Esophagus muscularis mucosa (tissue), 3 donors: ENCODE measurements at regions not wholly inside any gene's neighbourhood (a gene's known extent, or its start where the extent isn't known, plus 50 kb on each side); places are given as distances from the start of the nearest gene placed in this dataset.

Experiments
- EP300 ChIP-seq: sonication (generic); formaldehyde crosslinking; IDR thresholded peaks from one replicate; pipeline ENCODE4 v1.6.1; 2017; ENCODE audit warnings: antibody characterized with exemption
- TF ChIP-seq, protein P1 (sequence below), 3 experiments: fragments of 200-600 bp in 2 of 3; fragments of 450-650 bp in 1 of 3; sonication (generic) in 2 of 3; IDR thresholded peaks; one replicate each; pipeline ENCODE4 v1.5.1; 2017 to 2019; ENCODE audit warnings: antibody characterized with exemption in 3 of 3, mild to moderate bottlenecking in 2 of 3, moderate library complexity in 1 of 3

DNA sequence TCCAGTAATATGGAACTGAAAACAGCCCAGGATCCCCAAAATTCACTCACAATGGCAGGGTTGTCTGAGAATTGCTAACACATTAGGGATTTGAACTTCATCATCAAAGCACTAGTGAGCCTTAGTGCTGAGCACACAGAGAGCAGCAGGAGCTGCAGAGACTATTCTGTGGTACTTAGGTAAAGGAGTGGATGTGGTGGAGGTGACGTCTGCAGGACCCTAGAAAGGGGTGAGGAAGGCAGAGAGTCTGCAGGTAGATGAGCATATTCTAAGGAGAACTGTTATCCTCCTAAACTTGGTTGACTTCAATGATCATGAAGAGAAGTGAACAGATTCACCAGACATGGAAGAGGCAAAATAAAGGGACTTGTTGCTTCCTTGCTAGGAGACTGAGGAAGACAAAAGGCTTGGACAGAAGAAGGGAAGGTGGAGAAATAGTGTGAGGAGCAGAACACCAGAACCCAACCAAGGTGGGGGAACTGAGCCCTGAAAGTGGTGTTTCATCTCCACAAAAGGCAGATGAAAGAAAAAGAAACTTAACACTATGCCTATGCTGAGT is 1164.0 kb downstream of the TMEM121 start:
- TF ChIP-seq, protein P1, sequence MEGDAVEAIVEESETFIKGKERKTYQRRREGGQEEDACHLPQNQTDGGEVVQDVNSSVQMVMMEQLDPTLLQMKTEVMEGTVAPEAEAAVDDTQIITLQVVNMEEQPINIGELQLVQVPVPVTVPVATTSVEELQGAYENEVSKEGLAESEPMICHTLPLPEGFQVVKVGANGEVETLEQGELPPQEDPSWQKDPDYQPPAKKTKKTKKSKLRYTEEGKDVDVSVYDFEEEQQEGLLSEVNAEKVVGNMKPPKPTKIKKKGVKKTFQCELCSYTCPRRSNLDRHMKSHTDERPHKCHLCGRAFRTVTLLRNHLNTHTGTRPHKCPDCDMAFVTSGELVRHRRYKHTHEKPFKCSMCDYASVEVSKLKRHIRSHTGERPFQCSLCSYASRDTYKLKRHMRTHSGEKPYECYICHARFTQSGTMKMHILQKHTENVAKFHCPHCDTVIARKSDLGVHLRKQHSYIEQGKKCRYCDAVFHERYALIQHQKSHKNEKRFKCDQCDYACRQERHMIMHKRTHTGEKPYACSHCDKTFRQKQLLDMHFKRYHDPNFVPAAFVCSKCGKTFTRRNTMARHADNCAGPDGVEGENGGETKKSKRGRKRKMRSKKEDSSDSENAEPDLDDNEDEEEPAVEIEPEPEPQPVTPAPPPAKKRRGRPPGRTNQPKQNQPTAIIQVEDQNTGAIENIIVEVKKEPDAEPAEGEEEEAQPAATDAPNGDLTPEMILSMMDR (IDR thresholded peaks at IDR 0.05): no peak
- no peak for TF ChIP-seq EP300
